PFSK-1 (cell line): ENCODE measurements at regions not wholly inside any gene's neighbourhood (a gene's known extent, or its start where the extent isn't known, plus 50 kb on each side); places are given as distances from the start of the nearest gene placed in this dataset.

Experiments used
- FOXP2 ChIP-seq: optimal IDR thresholded peaks from 2 replicates; pipeline ENCODE3; 2011; ENCODE audit warnings: borderline replicate concordance, control low read depth, inconsistent platforms; ENCODE audit not compliant: insufficient read depth; ENCODE audit errors: extremely low read length, extremely low read depth
- POLR2AphosphoS5 ChIP-seq: IDR thresholded peaks from 2 replicates; pipeline ENCODE4 v1.6.1; 2012; ENCODE audit warnings: low read depth, mild to moderate bottlenecking, control low read depth, low read length, moderate library complexity
- REST ChIP-seq, 2 experiments: IDR thresholded peaks; 2 replicates each; pipeline versions ENCODE4 v1.6.1 to v1.8.0; 2011 to 2012; ENCODE audit warnings: low read depth in 2 of 2, low read length in 2 of 2, control low read depth in 1 of 2, inconsistent platforms in 1 of 2, mild to moderate bottlenecking in 1 of 2, moderate library complexity in 1 of 2; ENCODE audit not compliant: insufficient read depth in 1 of 2
- SIN3A ChIP-seq: IDR thresholded peaks from 2 replicates; pipeline ENCODE4 v1.6.1; 2012; ENCODE audit warnings: mild to moderate bottlenecking, low read length, moderate library complexity, borderline replicate concordance; ENCODE audit not compliant: insufficient read depth
- TAF1 ChIP-seq: IDR thresholded peaks from 2 replicates; pipeline ENCODE4 v1.6.1; 2012; ENCODE audit warnings: low read length, control low read depth, borderline replicate concordance; ENCODE audit not compliant: insufficient read depth

- TF ChIP-seq POLR2AphosphoS5: no peak
- TF ChIP-seq SIN3A: no peak
- no peak for TF ChIP-seq FOXP2
Observed at GRCh38 chr4:23241408-23241807, 548.7 kb downstream of the GBA3 start.

- TF ChIP-seq TAF1: no peak
- TF ChIP-seq REST (IDR thresholded peaks at IDR 0.05; ENCODE audit: insufficient read depth in 1 of 2, low read depth in 2 of 2, low read length in 2 of 2): no peak
- no peak for TF ChIP-seq FOXP2
- TF ChIP-seq SIN3A: no peak
- TF ChIP-seq POLR2AphosphoS5: no peak
Observed at GRCh38 chr4:23238848-23239247, 546.1 kb downstream of the GBA3 start.

- TF ChIP-seq SIN3A (no peak), POLR2AphosphoS5 (no peak), REST (IDR thresholded peaks at IDR 0.05; ENCODE audit: insufficient read depth in 1 of 2, low read depth in 2 of 2, low read length in 2 of 2) (no peak), TAF1 (no peak), FOXP2 (no peak)
Observed at GRCh38 chr4:23237771-23238170, 545.0 kb downstream of the GBA3 start.

- TF ChIP-seq TAF1 (no peak), REST (IDR thresholded peaks at IDR 0.05; ENCODE audit: insufficient read depth in 1 of 2, low read depth in 2 of 2, low read length in 2 of 2) (no peak), SIN3A (no peak), FOXP2 (no peak), POLR2AphosphoS5 (no peak)
Observed at GRCh38 chr4:23235628-23236390, 543.1 kb downstream of the GBA3 start.

GRCh38 chr4:23234716-23235115 lies 542.0 kb downstream of the GBA3 start:
- TF ChIP-seq REST (IDR thresholded peaks at IDR 0.05; ENCODE audit: insufficient read depth in 1 of 2, low read depth in 2 of 2, low read length in 2 of 2) (no peak), TAF1 (no peak), SIN3A (no peak), FOXP2 (no peak), POLR2AphosphoS5 (no peak)
